GM18951 (cell line): ENCODE measurements at regions not wholly inside any gene's neighbourhood (a gene's known extent, or its start where the extent isn't known, plus 50 kb on each side); places are given as distances from the start of the nearest gene placed in this dataset.

Experiments used
- POLR2A ChIP-seq: IDR thresholded peaks from 4 replicates; pipeline ENCODE4 v1.6.1; 2011; ENCODE audit warnings: mild to moderate bottlenecking; ENCODE audit not compliant: insufficient read length, insufficient read depth; ENCODE audit errors: extremely low read depth
- in situ Hi-C: fragments of 300-500 bp; cut with MboI; formaldehyde crosslinking; loops from one replicate; pipeline ENCODE4 v1.12.0; 2022; ENCODE audit warnings: low sequenced_read_pairs, mixed read lengths, inconsistent platforms; ENCODE audit not compliant: unreplicated experiment

GRCh38 chr5:167241436-167242067 is 1049.9 kb upstream of the WWC1 start:
- in situ Hi-C loops, result no loop called here

GRCh38 chr5:167242701-167243100 is 1048.7 kb upstream of the WWC1 start:
- TF ChIP-seq POLR2A, result no peak
- in situ Hi-C loops, result no loop called here

More at GRCh38 chr5:167241436-167242067, 1049.9 kb upstream of the WWC1 start:
- no peak for TF ChIP-seq POLR2A

- in situ Hi-C loops, result no loop called here
- TF ChIP-seq POLR2A, result no peak
Measured at GRCh38 chr5:167243463-167243862, 1048.0 kb upstream of the WWC1 start.

- TF ChIP-seq POLR2A, result no peak
- in situ Hi-C loops, result no loop called here
Measured at GRCh38 chr5:167244583-167244982, 1046.9 kb upstream of the WWC1 start.

GRCh38 chr5:167245868-167246267 is 1045.6 kb upstream of the WWC1 start:
- in situ Hi-C loops, result no loop called here
- TF ChIP-seq POLR2A, result no peak

- in situ Hi-C loops, result no loop called here
- no peak for TF ChIP-seq POLR2A
Measured at GRCh38 chr5:167247816-167248215, 1043.6 kb upstream of the WWC1 start.

- no peak for TF ChIP-seq POLR2A
- in situ Hi-C loops, result no loop called here
Measured at GRCh38 chr5:167248257-167248656, 1043.2 kb upstream of the WWC1 start.

- in situ Hi-C loops, result no loop called here
- TF ChIP-seq POLR2A, result no peak
Measured at GRCh38 chr5:167250996-167251395, 1040.4 kb upstream of the WWC1 start.

- in situ Hi-C loops, result no loop called here
- TF ChIP-seq POLR2A, result no peak
Measured at GRCh38 chr5:167254132-167254531, 1037.3 kb upstream of the WWC1 start.

GRCh38 chr5:167255926-167256325 is 1035.5 kb upstream of the WWC1 start:
- no peak for TF ChIP-seq POLR2A
- in situ Hi-C loops, result no loop called here

GRCh38 chr5:167259806-167260205 is 1031.6 kb upstream of the WWC1 start:
- in situ Hi-C loops, result no loop called here
- no peak for TF ChIP-seq POLR2A

- in situ Hi-C loops, result no loop called here
- TF ChIP-seq POLR2A, result no peak
Measured at GRCh38 chr5:167261309-167262100, 1029.9 kb upstream of the WWC1 start.

GRCh38 chr5:167263185-167263584 is 1028.3 kb upstream of the WWC1 start:
- in situ Hi-C loops, result no loop called here

GRCh38 chr5:167264348-167264747 is 1027.1 kb upstream of the WWC1 start:
- no peak for TF ChIP-seq POLR2A
- in situ Hi-C loops, result no loop called here

More at GRCh38 chr5:167263185-167263584, 1028.3 kb upstream of the WWC1 start:
- TF ChIP-seq POLR2A, result no peak
